NB4 (cell line): ENCODE measurements at regions not wholly inside any gene's neighbourhood (a gene's known extent, or its start where the extent isn't known, plus 50 kb on each side); places are given as distances from the start of the nearest gene placed in this dataset.

Experiments
- CTCF ChIP-seq: IDR thresholded peaks from one replicate; pipeline ENCODE4 v1.5.1; 2012; ENCODE audit warnings: low read depth, low read length
- MYC ChIP-seq: IDR thresholded peaks from 2 replicates; pipeline ENCODE4 v1.6.1; 2011; ENCODE audit warnings: low read depth, low read length
- POLR2A ChIP-seq: IDR thresholded peaks from 2 replicates; pipeline ENCODE4 v1.6.1; 2011; ENCODE audit warnings: mild to moderate bottlenecking; ENCODE audit not compliant: insufficient read length; ENCODE audit errors: extremely low read depth
- TF ChIP-seq, protein P1 (sequence below): IDR thresholded peaks from 2 replicates; pipeline ENCODE4 v1.6.1; 2011; ENCODE audit warnings: low read depth, low read length

DNA sequence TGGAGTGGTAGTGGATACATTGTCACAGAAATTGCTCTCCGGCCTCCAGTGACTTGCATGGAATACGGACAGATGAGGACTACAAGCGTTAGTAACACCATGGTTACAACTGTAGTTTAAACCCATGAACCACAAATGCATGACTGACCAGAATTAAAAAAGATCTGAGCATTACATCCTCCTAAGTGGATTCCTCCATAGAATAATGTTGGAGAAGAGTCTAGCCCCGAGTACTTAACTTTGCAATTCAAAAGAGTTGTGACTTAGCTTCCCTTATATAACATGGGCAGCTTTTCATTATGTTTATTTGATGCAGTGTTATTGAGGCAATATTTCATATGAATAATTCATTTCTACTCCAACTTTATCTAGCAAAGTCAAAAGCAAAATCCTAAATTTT is 457.2 kb upstream of the TMPO start:
- TF ChIP-seq POLR2A, result no peak
- TF ChIP-seq CTCF, result no peak
- TF ChIP-seq, protein P1, sequence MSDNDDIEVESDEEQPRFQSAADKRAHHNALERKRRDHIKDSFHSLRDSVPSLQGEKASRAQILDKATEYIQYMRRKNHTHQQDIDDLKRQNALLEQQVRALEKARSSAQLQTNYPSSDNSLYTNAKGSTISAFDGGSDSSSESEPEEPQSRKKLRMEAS, result no peak
- TF ChIP-seq MYC, result no peak
